ENCODE measurements at regions not wholly inside any gene's neighbourhood (a gene's known extent, or its start where the extent isn't known, plus 50 kb on each side); places are given as distances from the start of the nearest gene placed in this dataset.
"Not testable (repeated sequence)": the region's sequence is repeated elsewhere in the genome, so short reads cannot be mapped to it uniquely, and the experiment has no call there.

- H3K27ac ChIP-seq (ENCODE audit: control insufficient read depth, insufficient read depth, low read length); H3K4me3 ChIP-seq (ENCODE audit: control insufficient read depth in 2 of 3, extremely low read depth in 1 of 3, insufficient read depth in 2 of 3, low read depth in 1 of 3, low read length in 3 of 3); H4K20me1 ChIP-seq (ENCODE audit: control insufficient read depth, extremely low read depth, insufficient read depth, low read length); H3K27me3 ChIP-seq (ENCODE audit: control insufficient read depth, extremely low read depth, insufficient read depth, low read length); dilution Hi-C loops (cut with MboI; ENCODE audit: extremely low pct_ligation_motif_present, low sequenced_read_pairs); DNase-seq (ENCODE audit: low read depth, low spot score); H3K79me2 ChIP-seq (ENCODE audit: control insufficient read depth, insufficient read depth, low read length); H3K9ac ChIP-seq (ENCODE audit: control insufficient read depth, extremely low read depth, insufficient read depth, low read length); H3K4me1 ChIP-seq (ENCODE audit: control insufficient read depth, extremely low read depth, insufficient read depth, low read length); H3K9me1 ChIP-seq (ENCODE audit: control insufficient read depth, extremely low read depth, insufficient read depth, low read length); H3K36me3 ChIP-seq (ENCODE audit: control insufficient read depth in 2 of 2, extremely low read depth in 1 of 2, insufficient read depth in 2 of 2, low read length in 2 of 2); H3K9me3 ChIP-seq (ENCODE audit: control insufficient read depth, low read depth, low read length): not testable (repeated sequence)
- FAIRE-seq: peak; percentile 20
- peak overlapping the region; percentile 10 for H3K4me2 ChIP-seq (ENCODE audit: control insufficient read depth, extremely low read depth, insufficient read depth, low read depth, low read length)
- peak in 2 of 3 experiments; percentile 6 to 42 for TF ChIP-seq CTCF (optimal IDR thresholded peaks at IDR 0.05 in 1 of 3, IDR thresholded peaks at IDR 0.05 in 1 of 3, conservative IDR thresholded peaks at IDR 0.05 in 1 of 3; ENCODE audit: extremely low read depth in 1 of 3, insufficient read depth in 2 of 3, low read length in 3 of 3)
- H2AFZ ChIP-seq (ENCODE audit: control insufficient read depth, low read length): peak overlapping the region; percentile 12
Measured at GRCh38 chr17:30693772-30694171, 130.7 kb downstream of the CRLF3 start.

- H3K9me3 ChIP-seq (ENCODE audit: control insufficient read depth, low read depth, low read length); H3K4me3 ChIP-seq (ENCODE audit: control insufficient read depth in 2 of 3, extremely low read depth in 1 of 3, insufficient read depth in 2 of 3, low read depth in 1 of 3, low read length in 3 of 3); H3K9ac ChIP-seq (ENCODE audit: control insufficient read depth, extremely low read depth, insufficient read depth, low read length); H3K36me3 ChIP-seq (ENCODE audit: control insufficient read depth in 2 of 2, extremely low read depth in 1 of 2, insufficient read depth in 2 of 2, low read length in 2 of 2); H2AFZ ChIP-seq (ENCODE audit: control insufficient read depth, low read length); H4K20me1 ChIP-seq (ENCODE audit: control insufficient read depth, extremely low read depth, insufficient read depth, low read length); DNase-seq (ENCODE audit: low read depth, low spot score); dilution Hi-C loops (cut with MboI; ENCODE audit: extremely low pct_ligation_motif_present, low sequenced_read_pairs); H3K4me2 ChIP-seq (ENCODE audit: control insufficient read depth, extremely low read depth, insufficient read depth, low read depth, low read length); H3K27ac ChIP-seq (ENCODE audit: control insufficient read depth, insufficient read depth, low read length); FAIRE-seq; H3K4me1 ChIP-seq (ENCODE audit: control insufficient read depth, extremely low read depth, insufficient read depth, low read length); H3K9me1 ChIP-seq (ENCODE audit: control insufficient read depth, extremely low read depth, insufficient read depth, low read length); H3K79me2 ChIP-seq (ENCODE audit: control insufficient read depth, insufficient read depth, low read length); H3K27me3 ChIP-seq (ENCODE audit: control insufficient read depth, extremely low read depth, insufficient read depth, low read length): not testable (repeated sequence)
Measured at GRCh38 chr17:30689266-30690000, 135.1 kb downstream of the CRLF3 start.

GRCh38 chr17:30686538-30687479 is 137.7 kb downstream of the CRLF3 start:
- H3K36me3 ChIP-seq (ENCODE audit: control insufficient read depth in 2 of 2, extremely low read depth in 1 of 2, insufficient read depth in 2 of 2, low read length in 2 of 2); H3K9ac ChIP-seq (ENCODE audit: control insufficient read depth, extremely low read depth, insufficient read depth, low read length); dilution Hi-C loops (cut with MboI; ENCODE audit: extremely low pct_ligation_motif_present, low sequenced_read_pairs); H3K27me3 ChIP-seq (ENCODE audit: control insufficient read depth, extremely low read depth, insufficient read depth, low read length); H3K4me1 ChIP-seq (ENCODE audit: control insufficient read depth, extremely low read depth, insufficient read depth, low read length); H2AFZ ChIP-seq (ENCODE audit: control insufficient read depth, low read length); H3K9me3 ChIP-seq (ENCODE audit: control insufficient read depth, low read depth, low read length); H3K4me3 ChIP-seq (ENCODE audit: control insufficient read depth in 2 of 3, extremely low read depth in 1 of 3, insufficient read depth in 2 of 3, low read depth in 1 of 3, low read length in 3 of 3); H3K4me2 ChIP-seq (ENCODE audit: control insufficient read depth, extremely low read depth, insufficient read depth, low read depth, low read length); DNase-seq (ENCODE audit: low read depth, low spot score); H3K9me1 ChIP-seq (ENCODE audit: control insufficient read depth, extremely low read depth, insufficient read depth, low read length); H4K20me1 ChIP-seq (ENCODE audit: control insufficient read depth, extremely low read depth, insufficient read depth, low read length); H3K79me2 ChIP-seq (ENCODE audit: control insufficient read depth, insufficient read depth, low read length); H3K27ac ChIP-seq (ENCODE audit: control insufficient read depth, insufficient read depth, low read length): not testable (repeated sequence)
- FAIRE-seq: peak; percentile 48

GRCh38 chr17:30682280-30682679 is 142.2 kb downstream of the CRLF3 start:
- FAIRE-seq; H3K9me3 ChIP-seq (ENCODE audit: control insufficient read depth, low read depth, low read length); H2AFZ ChIP-seq (ENCODE audit: control insufficient read depth, low read length); H3K36me3 ChIP-seq (ENCODE audit: control insufficient read depth in 2 of 2, extremely low read depth in 1 of 2, insufficient read depth in 2 of 2, low read length in 2 of 2); H3K4me2 ChIP-seq (ENCODE audit: control insufficient read depth, extremely low read depth, insufficient read depth, low read depth, low read length); H3K4me3 ChIP-seq (ENCODE audit: control insufficient read depth in 2 of 3, extremely low read depth in 1 of 3, insufficient read depth in 2 of 3, low read depth in 1 of 3, low read length in 3 of 3); H3K9ac ChIP-seq (ENCODE audit: control insufficient read depth, extremely low read depth, insufficient read depth, low read length); H4K20me1 ChIP-seq (ENCODE audit: control insufficient read depth, extremely low read depth, insufficient read depth, low read length); H3K9me1 ChIP-seq (ENCODE audit: control insufficient read depth, extremely low read depth, insufficient read depth, low read length); dilution Hi-C loops (cut with MboI; ENCODE audit: extremely low pct_ligation_motif_present, low sequenced_read_pairs); H3K27ac ChIP-seq (ENCODE audit: control insufficient read depth, insufficient read depth, low read length); H3K79me2 ChIP-seq (ENCODE audit: control insufficient read depth, insufficient read depth, low read length); DNase-seq (ENCODE audit: low read depth, low spot score); H3K27me3 ChIP-seq (ENCODE audit: control insufficient read depth, extremely low read depth, insufficient read depth, low read length); H3K4me1 ChIP-seq (ENCODE audit: control insufficient read depth, extremely low read depth, insufficient read depth, low read length): not testable (repeated sequence)

All from keratinocyte (primary cell).